ENCODE measurements at regions not wholly inside any gene's neighbourhood (a gene's known extent, or its start where the extent isn't known, plus 50 kb on each side); places are given as distances from the start of the nearest gene placed in this dataset.

GRCh38 chr3:124567179-124567578 is 163.1 kb upstream of the UMPS start:
- DNase-seq (ENCODE audit: low spot score in 2 of 2), result no peak
- no peak for TF ChIP-seq EP300 (IDR thresholded peaks at IDR 0.05)
- TF ChIP-seq POLR2A (IDR thresholded peaks at IDR 0.05), result no peak
- TF ChIP-seq, protein P1, sequence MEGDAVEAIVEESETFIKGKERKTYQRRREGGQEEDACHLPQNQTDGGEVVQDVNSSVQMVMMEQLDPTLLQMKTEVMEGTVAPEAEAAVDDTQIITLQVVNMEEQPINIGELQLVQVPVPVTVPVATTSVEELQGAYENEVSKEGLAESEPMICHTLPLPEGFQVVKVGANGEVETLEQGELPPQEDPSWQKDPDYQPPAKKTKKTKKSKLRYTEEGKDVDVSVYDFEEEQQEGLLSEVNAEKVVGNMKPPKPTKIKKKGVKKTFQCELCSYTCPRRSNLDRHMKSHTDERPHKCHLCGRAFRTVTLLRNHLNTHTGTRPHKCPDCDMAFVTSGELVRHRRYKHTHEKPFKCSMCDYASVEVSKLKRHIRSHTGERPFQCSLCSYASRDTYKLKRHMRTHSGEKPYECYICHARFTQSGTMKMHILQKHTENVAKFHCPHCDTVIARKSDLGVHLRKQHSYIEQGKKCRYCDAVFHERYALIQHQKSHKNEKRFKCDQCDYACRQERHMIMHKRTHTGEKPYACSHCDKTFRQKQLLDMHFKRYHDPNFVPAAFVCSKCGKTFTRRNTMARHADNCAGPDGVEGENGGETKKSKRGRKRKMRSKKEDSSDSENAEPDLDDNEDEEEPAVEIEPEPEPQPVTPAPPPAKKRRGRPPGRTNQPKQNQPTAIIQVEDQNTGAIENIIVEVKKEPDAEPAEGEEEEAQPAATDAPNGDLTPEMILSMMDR (IDR thresholded peaks at IDR 0.05), result no peak
- WGBS, 2 donors, result 83 to 100% methylated on average over 1 of the region's 1 CpG
- Histone ChIP-seq H3K27ac (no peak overlapping the region), H3K4me1 (peaks cover 0 to 3% (median 0%) of the 10 kb centered on the region in 4 donors), H3K9me3 (no peaks in the 10 kb centered on the region), H3K4me3 (no peak overlapping the region), H3K36me3 (no peaks in the 10 kb centered on the region), H3K27me3 (no peaks in the 10 kb centered on the region)

DNA sequence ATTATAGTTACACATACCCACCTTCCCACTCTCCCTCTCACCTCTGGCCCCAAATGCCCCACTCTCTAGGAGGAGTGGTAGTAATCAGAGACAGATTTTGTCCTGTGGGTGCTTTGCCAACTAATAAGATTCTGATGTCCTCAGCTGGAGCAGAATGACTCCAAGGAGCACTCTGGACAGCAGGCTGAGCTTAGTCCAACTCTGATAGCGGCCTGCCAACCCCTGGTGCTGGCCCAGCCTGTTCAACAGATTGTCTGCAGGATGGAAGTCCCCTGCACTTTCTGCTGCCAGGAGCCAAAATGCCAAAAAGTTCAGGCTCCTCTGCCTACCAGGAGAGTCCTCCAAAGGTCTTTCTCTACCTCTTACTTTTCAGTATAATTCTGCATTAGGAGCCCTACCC is 160.5 kb upstream of the UMPS start:
- no peak overlapping the region for H3K27ac ChIP-seq
- 83 to 85% methylated on average over 1 of the region's 1 CpG for WGBS, 2 donors
- no peak for DNase-seq (ENCODE audit: low spot score in 2 of 2)
- TF ChIP-seq EP300 (IDR thresholded peaks at IDR 0.05) (no peak), POLR2A (IDR thresholded peaks at IDR 0.05) (no peak)
- TF ChIP-seq, protein P1 (IDR thresholded peaks at IDR 0.05), result no peak
- peaks cover 0 to 3% (median 0%) of the 10 kb centered on the region in 4 donors for H3K4me1 ChIP-seq
- H3K4me3 ChIP-seq, result no peak overlapping the region
- H3K36me3 ChIP-seq, result no peaks in the 10 kb centered on the region
- no peaks in the 10 kb centered on the region for H3K27me3 ChIP-seq
- H3K9me3 ChIP-seq, result no peaks in the 10 kb centered on the region

- 69 to 83% methylated on average over 2 of the region's 2 CpGs for WGBS, 2 donors
- no peaks in the 10 kb centered on the region for H3K4me1 ChIP-seq
- no peaks in the 10 kb centered on the region for H3K36me3 ChIP-seq
- no peak overlapping the region for H3K4me3 ChIP-seq
- DNase-seq (ENCODE audit: low spot score in 2 of 2), result no peak
- H3K27ac ChIP-seq, result no peak overlapping the region
- no peaks in the 10 kb centered on the region for H3K9me3 ChIP-seq
- H3K27me3 ChIP-seq, result no peaks in the 10 kb centered on the region
- TF ChIP-seq EP300 (IDR thresholded peaks at IDR 0.05) (no peak), POLR2A (IDR thresholded peaks at IDR 0.05) (no peak)
- TF ChIP-seq, protein P1 (IDR thresholded peaks at IDR 0.05), result no peak
Observed at GRCh38 chr3:124570232-124570631, 160.0 kb upstream of the UMPS start.

DNA sequence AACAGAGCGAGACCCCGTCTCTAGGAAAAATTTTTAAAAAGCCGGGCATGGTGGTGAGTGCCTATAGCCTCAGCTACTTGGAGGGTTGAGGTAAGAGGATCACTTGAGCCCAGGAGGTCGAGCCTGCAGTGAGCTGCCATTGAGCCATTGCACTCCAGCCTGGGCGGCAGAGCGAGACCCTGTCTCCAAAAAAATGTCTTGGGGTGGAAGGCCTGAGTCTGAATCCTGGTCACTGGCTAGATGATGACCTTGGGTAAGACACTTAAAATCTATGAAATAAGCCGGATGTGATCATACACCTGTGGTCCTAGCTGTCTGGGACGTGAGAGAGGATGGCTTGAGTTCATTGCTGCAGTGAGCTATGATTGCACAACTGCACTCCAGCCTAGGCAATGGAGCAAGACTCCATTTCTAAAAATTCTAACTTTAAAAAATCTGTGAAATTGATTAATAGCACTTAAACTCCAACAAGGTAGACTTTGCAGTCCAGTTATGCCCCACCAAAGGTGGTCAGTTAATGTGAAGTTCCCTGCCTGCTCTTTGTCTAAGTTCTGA is 157.3 kb upstream of the UMPS start:
- TF ChIP-seq POLR2A (IDR thresholded peaks at IDR 0.05) (no peak), EP300 (IDR thresholded peaks at IDR 0.05) (no peak)
- TF ChIP-seq, protein P1 (IDR thresholded peaks at IDR 0.05), result no peak
- WGBS, 2 donors, result 90 to 97% methylated on average over 8 of the region's 8 CpGs
- no peak for DNase-seq (ENCODE audit: low spot score in 2 of 2)
- Histone ChIP-seq H3K27ac (no peak overlapping the region), H3K36me3 (no peaks in the 10 kb centered on the region), H3K27me3 (no peaks in the 10 kb centered on the region), H3K4me3 (no peak overlapping the region), H3K9me3 (no peaks in the 10 kb centered on the region), H3K4me1 (no peaks in the 10 kb centered on the region)

- H3K9me3 ChIP-seq, result no peaks in the 10 kb centered on the region
Observed at GRCh38 chr3:124574012-124574411, 156.2 kb upstream of the UMPS start.

More at GRCh38 chr3:124574012-124574411, 156.2 kb upstream of the UMPS start:
- no peaks in the 10 kb centered on the region for H3K36me3 ChIP-seq
- no peak overlapping the region for H3K27ac ChIP-seq
- TF ChIP-seq POLR2A (IDR thresholded peaks at IDR 0.05) (no peak), EP300 (IDR thresholded peaks at IDR 0.05) (no peak)
- TF ChIP-seq, protein P1 (IDR thresholded peaks at IDR 0.05), result no peak
- H3K4me3 ChIP-seq, result no peak overlapping the region
- no peak for DNase-seq (ENCODE audit: low spot score in 2 of 2)
- no peaks in the 10 kb centered on the region for H3K4me1 ChIP-seq
- H3K27me3 ChIP-seq, result no peaks in the 10 kb centered on the region
- WGBS, 2 donors, result 76 to 94% methylated on average over 2 of the region's 2 CpGs
